ENCODE measurements at regions not wholly inside any gene's neighbourhood (a gene's known extent, or its start where the extent isn't known, plus 50 kb on each side); places are given as distances from the start of the nearest gene placed in this dataset.

DNA sequence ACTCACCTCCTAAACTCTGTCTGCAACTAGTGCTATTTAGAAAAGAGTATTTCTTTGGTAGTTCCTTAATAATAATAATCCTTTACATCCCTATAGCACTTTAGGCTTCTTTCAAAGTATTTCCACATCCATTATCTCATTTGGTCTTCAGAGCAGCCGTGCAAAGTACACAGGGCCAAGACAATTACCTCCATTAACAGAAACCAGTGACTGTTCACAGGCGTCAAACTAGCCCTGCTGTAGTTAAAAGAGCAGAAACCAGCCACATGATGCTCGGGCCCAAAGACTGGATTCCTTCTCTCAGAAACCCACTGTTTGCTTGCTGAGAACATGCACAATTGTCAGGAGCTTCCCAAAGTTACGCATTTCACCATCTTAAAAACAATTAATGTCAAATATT is 396.0 kb upstream of the DAB1 start:
- TF ChIP-seq, protein P1, sequence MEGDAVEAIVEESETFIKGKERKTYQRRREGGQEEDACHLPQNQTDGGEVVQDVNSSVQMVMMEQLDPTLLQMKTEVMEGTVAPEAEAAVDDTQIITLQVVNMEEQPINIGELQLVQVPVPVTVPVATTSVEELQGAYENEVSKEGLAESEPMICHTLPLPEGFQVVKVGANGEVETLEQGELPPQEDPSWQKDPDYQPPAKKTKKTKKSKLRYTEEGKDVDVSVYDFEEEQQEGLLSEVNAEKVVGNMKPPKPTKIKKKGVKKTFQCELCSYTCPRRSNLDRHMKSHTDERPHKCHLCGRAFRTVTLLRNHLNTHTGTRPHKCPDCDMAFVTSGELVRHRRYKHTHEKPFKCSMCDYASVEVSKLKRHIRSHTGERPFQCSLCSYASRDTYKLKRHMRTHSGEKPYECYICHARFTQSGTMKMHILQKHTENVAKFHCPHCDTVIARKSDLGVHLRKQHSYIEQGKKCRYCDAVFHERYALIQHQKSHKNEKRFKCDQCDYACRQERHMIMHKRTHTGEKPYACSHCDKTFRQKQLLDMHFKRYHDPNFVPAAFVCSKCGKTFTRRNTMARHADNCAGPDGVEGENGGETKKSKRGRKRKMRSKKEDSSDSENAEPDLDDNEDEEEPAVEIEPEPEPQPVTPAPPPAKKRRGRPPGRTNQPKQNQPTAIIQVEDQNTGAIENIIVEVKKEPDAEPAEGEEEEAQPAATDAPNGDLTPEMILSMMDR (conservative IDR thresholded peaks at IDR 0.05 in 1 of 2, IDR thresholded peaks at IDR 0.05 in 1 of 2; ENCODE audit: low read depth in 1 of 2, low read length in 2 of 2): no peak
- TF ChIP-seq EZH2 (IDR thresholded peaks at IDR 0.05; ENCODE audit: low read length, missing control alignments): no peak
